KMS-11 (cell line): ENCODE measurements at regions not wholly inside any gene's neighbourhood (a gene's known extent, or its start where the extent isn't known, plus 50 kb on each side); places are given as distances from the start of the nearest gene placed in this dataset.
"Not testable (repeated sequence)": the region's sequence is repeated elsewhere in the genome, so short reads cannot be mapped to it uniquely, and the experiment has no call there.

Source experiments
- H2AFZ ChIP-seq: fragments of 200-600 bp; sonication (generic); 2 replicates; pipeline ENCODE4 v1.6.1; 2016; ENCODE audit warnings: antibody characterized with exemption, mixed run types, low read depth
- H3K27ac ChIP-seq: fragments of 200-600 bp; sonication (generic); 2 replicates; pipeline ENCODE4 v1.6.1; 2016; ENCODE audit warnings: mild to moderate bottlenecking, mixed run types
- H3K27me3 ChIP-seq: fragments of 200-600 bp; sonication (generic); 2 replicates; pipeline ENCODE4 v1.6.1; 2017; ENCODE audit warnings: mild to moderate bottlenecking, low read depth, mixed run types, moderate library complexity; ENCODE audit not compliant: insufficient read depth
- H3K36me3 ChIP-seq: fragments of 200-600 bp; sonication (generic); 2 replicates; pipeline ENCODE4 v1.6.1; 2017; ENCODE audit warnings: mild to moderate bottlenecking, mixed run types; ENCODE audit not compliant: insufficient read depth
- H3K4me1 ChIP-seq: fragments of 200-600 bp; sonication (generic); 2 replicates; pipeline ENCODE4 v1.6.1; 2016; ENCODE audit warnings: mild to moderate bottlenecking, low read depth, mixed run types; ENCODE audit not compliant: poor library complexity, severe bottlenecking
- H3K4me2 ChIP-seq: fragments of 200-600 bp; sonication (generic); 2 replicates; pipeline ENCODE4 v1.7.0; 2016; ENCODE audit warnings: mild to moderate bottlenecking, mixed run types
- H3K4me3 ChIP-seq: fragments of 200-600 bp; sonication (generic); IDR thresholded peaks from 2 replicates; pipeline ENCODE4 v1.6.1; 2017; ENCODE audit warnings: low read depth, low read length, mixed read lengths; ENCODE audit not compliant: insufficient read depth
- H3K79me2 ChIP-seq: fragments of 200-600 bp; sonication (generic); 2 replicates; pipeline ENCODE4 v1.6.1; 2016; ENCODE audit warnings: low read depth, mixed run types; ENCODE audit not compliant: insufficient read depth
- H3K9ac ChIP-seq: fragments of 200-600 bp; sonication (generic); 2 replicates; pipeline ENCODE4 v1.6.1; 2016; ENCODE audit warnings: mild to moderate bottlenecking, mixed run types
- H4K20me1 ChIP-seq: fragments of 200-600 bp; sonication (generic); 2 replicates; pipeline ENCODE4 v1.6.1; 2016; ENCODE audit warnings: mild to moderate bottlenecking, mixed run types; ENCODE audit not compliant: insufficient read depth
- CTCF ChIP-seq: fragments of 200-600 bp; sonication (generic); conservative IDR thresholded peaks from 2 replicates; pipeline ENCODE4 v1.6.1; 2017; ENCODE audit warnings: low read depth, mild to moderate bottlenecking, antibody characterized with exemption, low read length, moderate library complexity, mixed read lengths

- no peaks in the 10 kb centered on the region for H3K4me1 ChIP-seq
- no peak overlapping the region for H3K27ac ChIP-seq
- no peaks in the 10 kb centered on the region for H3K27me3 ChIP-seq
- no peaks in the 10 kb centered on the region for H4K20me1 ChIP-seq
- H3K9ac ChIP-seq, result no peak overlapping the region
- no peaks in the 10 kb centered on the region for H3K36me3 ChIP-seq
- no peak for TF ChIP-seq CTCF
- H3K4me2 ChIP-seq, result no peak overlapping the region
- H2AFZ ChIP-seq, result no peak overlapping the region
- H3K79me2 ChIP-seq, result no peaks in the 10 kb centered on the region
- H3K4me3 ChIP-seq, result no peak overlapping the region
Measured at GRCh38 chr1:80143361-80143760, 1136.8 kb upstream of the ADGRL4 start.

- H3K27ac ChIP-seq, H3K36me3 ChIP-seq, H3K9ac ChIP-seq, H3K27me3 ChIP-seq, H3K4me2 ChIP-seq, H2AFZ ChIP-seq, H3K4me3 ChIP-seq, H3K4me1 ChIP-seq, H4K20me1 ChIP-seq, H3K79me2 ChIP-seq: not testable (repeated sequence)
Measured at GRCh38 chr1:80137946-80138602, 1131.5 kb upstream of the ADGRL4 start.

- Histone ChIP-seq H3K27ac (no peak overlapping the region), H3K27me3 (no peaks in the 10 kb centered on the region), H3K36me3 (no peaks in the 10 kb centered on the region), H3K4me1 (no peaks in the 10 kb centered on the region), H4K20me1 (no peaks in the 10 kb centered on the region), H2AFZ (no peak overlapping the region), H3K4me3 (no peak overlapping the region), H3K9ac (no peak overlapping the region), H3K79me2 (no peaks in the 10 kb centered on the region), H3K4me2 (no peak overlapping the region)
- TF ChIP-seq CTCF, result no peak
Measured at GRCh38 chr1:80113168-80114038, 1106.9 kb upstream of the ADGRL4 start.

GRCh38 chr1:80101159-80101558 is 1094.6 kb upstream of the ADGRL4 start:
- Histone ChIP-seq H3K27ac (no peak overlapping the region), H3K4me1 (no peaks in the 10 kb centered on the region), H3K36me3 (no peaks in the 10 kb centered on the region), H3K9ac (no peak overlapping the region), H4K20me1 (no peaks in the 10 kb centered on the region), H3K27me3 (no peaks in the 10 kb centered on the region), H3K79me2 (no peaks in the 10 kb centered on the region), H3K4me3 (no peak overlapping the region), H3K4me2 (no peak overlapping the region), H2AFZ (no peak overlapping the region)
- no peak for TF ChIP-seq CTCF

- H3K27ac ChIP-seq, result no peak overlapping the region
- H3K4me1 ChIP-seq, result no peaks in the 10 kb centered on the region
- no peak overlapping the region for H2AFZ ChIP-seq
- no peaks in the 10 kb centered on the region for H3K36me3 ChIP-seq
- H4K20me1 ChIP-seq, result no peaks in the 10 kb centered on the region
- H3K27me3 ChIP-seq, result no peaks in the 10 kb centered on the region
- no peak overlapping the region for H3K9ac ChIP-seq
- no peaks in the 10 kb centered on the region for H3K79me2 ChIP-seq
- TF ChIP-seq CTCF, result no peak
- H3K4me2 ChIP-seq, result no peak overlapping the region
- H3K4me3 ChIP-seq, result no peak overlapping the region
Measured at GRCh38 chr1:80099713-80100112, 1093.2 kb upstream of the ADGRL4 start.
